Daoy (cell line): ENCODE measurements at regions not wholly inside any gene's neighbourhood (a gene's known extent, or its start where the extent isn't known, plus 50 kb on each side); places are given as distances from the start of the nearest gene placed in this dataset.

Experiments
- DNase-seq: peaks from one replicate; pipeline ENCODE4 v3.0.0-alpha.2; 2015; ENCODE audit warnings: low read depth

GRCh38 chr2:238580486-238580885 is 153.8 kb downstream of the ASB1 start:
- DNase-seq: no peak

DNA sequence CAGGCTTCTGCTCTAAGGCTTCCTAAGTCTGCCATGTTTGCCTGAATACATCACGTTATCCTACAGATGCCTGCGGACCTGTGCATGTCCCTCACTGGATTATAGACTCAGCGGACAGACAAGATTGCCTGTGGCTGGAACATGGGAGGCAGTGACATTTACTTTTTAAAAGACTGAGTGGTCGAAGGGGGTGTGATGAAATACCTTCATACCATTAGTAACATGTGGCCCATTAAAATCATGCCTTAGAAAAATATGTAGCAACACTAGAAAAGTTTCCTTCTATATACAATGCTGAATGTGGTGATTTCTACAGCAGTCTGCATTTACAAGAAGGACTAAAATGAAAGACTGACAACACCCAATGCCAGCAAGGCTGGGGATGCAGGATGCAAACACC is 154.4 kb downstream of the ASB1 start:
- DNase-seq: no peak

- DNase-seq: no peak
These were observed 155.4 kb downstream of the ASB1 start for GRCh38 chr2:238582159-238582558.

DNA sequence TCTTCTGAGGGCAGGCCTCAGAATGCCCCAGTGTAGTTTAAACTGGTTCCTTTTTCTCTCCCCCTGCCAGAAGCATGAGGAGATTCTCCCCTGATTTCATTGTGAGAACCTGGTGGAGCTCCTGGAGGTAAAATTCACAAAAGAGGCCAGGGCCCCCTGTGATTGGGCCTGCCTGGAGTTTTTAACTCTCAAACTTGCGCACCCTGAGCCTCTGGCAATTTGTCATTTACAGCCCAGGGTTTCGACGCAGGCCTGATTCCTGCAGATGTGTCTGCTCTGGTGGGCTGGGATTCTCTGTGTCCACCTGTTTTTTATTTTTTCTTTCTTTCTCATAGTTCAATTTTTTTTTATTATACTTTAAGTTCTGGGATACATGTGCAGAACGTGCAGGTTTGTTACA is 157.9 kb downstream of the ASB1 start:
- no peak for DNase-seq

- DNase-seq: no peak
These were observed 159.4 kb downstream of the ASB1 start for GRCh38 chr2:238585836-238586821.

GRCh38 chr2:238586931-238587775 is 160.4 kb downstream of the ASB1 start:
- no peak for DNase-seq

DNA sequence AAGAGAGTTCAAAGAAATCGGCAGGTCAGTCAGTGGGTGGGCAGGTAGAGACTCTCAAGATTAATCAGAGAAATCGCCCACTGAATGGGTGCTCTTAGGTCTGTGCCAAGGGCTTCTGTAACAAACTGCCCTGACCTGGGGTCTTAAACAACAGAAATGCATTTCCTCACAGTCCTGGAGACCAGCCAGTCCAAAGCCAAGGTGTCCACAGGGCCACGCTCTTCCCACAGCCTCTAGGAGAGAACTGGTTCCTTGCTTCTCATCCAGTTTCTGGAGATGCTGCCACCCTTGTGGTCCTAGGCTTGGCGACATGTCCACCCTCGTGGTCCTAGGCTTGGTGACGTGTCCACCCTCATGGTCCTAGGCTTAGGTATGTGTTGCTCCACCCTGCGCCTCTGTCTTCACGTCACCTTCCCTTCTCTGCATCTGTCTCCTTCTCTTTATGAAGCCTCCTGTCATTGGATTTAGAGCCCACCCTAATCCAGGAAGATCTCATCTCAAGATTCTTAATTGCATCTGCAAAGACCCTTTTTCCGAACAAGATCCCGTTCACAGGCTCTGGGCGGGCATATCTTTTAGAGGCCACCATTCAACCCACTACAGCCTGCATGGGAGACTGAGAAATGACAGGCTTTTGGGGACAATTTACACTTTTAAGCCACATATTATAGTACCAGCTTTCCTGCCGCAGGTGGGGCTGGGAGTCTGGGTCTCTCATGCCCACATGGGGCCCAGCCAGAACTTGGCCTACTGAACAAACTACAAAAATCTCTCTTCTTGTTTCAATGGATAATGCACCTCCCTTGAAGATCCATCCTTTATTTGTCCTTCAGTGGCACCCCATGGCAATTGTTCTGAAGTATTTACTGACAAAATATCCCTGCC is 161.3 kb downstream of the ASB1 start:
- DNase-seq: no peak

DNA sequence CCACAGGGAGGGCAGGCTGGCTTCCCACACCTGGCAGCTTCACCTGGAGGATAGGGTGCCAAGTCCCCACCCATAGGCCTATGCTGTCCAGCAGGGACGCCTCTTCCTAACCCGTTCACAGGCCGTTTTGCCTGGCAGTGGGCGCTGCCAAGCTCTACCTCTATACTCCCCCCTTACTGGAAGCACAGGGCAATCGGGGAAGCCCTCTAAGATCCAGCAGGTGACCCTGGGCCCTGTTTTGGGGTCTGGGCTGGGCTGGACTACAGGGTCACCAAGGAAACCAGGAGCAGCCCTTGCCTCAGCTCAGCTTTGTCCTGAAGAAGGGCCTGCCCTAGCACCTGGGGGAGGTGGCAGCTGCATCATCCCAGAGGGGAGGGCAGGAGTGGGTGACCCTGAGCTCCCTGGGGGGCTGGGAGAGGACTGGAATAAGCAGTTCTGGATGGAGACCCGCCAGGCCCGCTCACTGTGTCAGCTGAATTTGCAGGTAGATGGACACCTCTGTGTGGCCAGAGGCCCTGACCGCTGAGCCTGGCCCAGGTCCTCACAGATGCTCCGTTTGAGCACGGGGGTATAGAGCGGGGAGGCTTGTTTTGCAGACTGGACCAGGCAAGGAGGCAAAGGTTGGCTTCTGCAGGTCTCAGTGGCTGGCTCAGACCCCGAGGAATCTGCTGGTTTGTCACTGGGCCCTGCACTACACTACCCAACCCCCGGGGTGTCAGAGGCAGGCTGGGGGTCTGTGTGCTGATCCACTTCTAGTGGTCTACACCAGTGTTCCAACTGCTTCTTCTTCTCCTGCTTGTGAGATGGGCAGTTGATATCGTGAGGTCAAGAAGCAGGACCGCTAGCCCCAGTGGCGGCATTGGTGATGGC is 163.1 kb downstream of the ASB1 start:
- no peak for DNase-seq

DNA sequence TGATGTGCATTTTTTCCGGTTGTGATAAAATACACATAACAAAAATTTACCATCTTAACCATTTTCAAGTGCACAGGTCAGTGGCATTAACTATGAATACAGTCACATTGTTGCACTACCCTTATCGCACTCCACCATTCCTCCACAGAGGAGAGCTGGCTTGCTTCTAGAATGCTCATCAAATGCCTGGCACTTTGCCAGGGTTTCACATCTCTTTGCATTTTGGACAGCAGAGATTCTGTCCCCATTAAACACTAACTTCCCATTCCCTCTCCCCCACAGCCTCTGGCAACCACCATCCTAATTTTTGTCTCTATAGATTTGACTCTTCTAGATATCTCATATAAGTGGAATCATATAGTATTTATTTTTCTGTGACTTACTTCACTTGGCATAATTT is 165.0 kb downstream of the ASB1 start:
- DNase-seq: no peak

DNA sequence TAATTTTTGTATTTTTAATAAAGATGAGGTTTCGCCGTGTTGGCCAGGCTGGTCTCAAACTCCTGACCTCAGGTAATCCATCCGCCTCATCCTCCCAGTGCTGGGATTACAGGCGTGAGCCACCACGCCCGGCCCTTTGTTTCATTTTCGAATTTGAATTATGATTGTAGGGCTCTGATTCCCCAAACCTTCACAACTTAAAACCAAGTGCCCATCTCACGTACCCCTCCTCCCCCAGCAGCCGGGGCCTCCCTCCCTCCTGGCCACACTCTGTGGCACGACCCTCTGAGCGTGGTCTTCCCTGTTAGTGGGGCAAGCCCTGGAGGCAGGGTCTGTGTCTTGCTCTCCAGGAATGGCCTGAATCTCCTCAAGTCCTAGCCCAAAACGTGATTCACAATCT is 166.5 kb downstream of the ASB1 start:
- DNase-seq: no peak

DNA sequence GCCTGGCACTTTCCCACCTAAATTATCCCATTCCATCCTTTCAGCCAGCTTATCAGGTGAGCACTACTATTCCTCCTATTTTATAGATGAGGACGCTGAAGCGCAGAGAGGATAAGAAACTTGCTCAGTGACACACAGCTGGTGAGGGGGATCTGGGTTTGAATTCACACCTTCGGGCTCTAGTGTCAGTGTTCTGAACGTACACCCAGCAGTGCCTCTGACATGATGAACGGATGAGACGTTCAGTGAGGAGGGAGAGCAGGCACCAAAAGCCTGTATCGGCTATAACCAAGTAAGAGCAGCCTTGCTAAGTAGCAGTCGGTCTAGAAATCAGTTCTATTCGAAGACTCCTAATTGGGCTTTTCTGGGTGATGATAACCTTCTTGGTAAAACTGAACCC is 167.0 kb downstream of the ASB1 start:
- DNase-seq: no peak

DNA sequence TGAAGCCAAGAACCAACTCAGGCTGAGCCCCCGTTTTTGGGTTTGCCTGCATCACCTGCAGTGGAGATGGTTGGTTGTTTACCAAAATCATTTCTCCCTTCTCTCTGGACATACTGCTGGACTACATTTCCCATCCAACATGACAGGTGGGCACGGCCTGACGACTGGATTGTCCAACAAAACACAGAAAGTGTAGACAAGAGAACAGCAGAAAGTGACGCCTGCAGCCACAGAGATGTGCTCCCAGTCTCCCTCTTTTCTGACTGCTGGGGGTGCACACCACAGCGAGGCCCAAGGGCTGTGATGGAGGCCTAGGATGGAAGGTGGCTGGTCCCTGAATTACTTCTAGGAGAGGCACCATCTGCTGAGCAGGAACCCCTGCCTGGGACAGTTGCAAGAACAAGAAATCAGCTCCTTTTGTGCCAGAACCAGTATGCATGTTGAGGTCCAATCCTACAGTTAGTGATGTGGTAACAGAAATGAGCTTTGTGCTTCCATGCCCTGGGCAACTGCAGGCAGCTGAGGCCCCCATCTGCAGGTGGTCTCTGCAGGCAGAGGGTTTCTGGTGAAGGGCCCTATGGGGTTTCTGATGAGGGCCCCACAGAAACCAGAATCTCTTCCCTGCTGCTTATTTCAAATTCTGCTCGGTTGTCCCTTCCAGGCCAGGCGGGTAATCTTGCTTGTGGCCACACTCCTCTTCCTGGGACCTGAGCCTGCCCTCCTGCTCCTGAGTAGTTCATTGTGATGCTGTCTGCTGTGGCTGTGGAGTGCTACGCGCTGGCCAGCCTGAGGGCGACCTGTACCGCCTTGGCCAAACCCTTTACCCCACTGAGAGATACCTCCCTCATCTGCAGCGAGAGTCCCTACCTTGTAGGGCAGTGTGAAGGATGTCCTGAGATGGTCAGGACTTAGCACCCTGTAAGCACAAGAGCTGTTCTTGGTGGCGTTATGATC is 168.3 kb downstream of the ASB1 start:
- DNase-seq: no peak

- DNase-seq: no peak
These were observed 169.2 kb downstream of the ASB1 start for GRCh38 chr2:238595750-238596570.

GRCh38 chr2:238596571-238597551 is 170.1 kb downstream of the ASB1 start:
- peak; percentile 81 for DNase-seq

GRCh38 chr2:238597638-238598528 is 171.2 kb downstream of the ASB1 start:
- DNase-seq: no peak

GRCh38 chr2:238598802-238599530 is 172.2 kb downstream of the ASB1 start:
- DNase-seq: no peak
